HG02642 (cell line): ENCODE measurements at regions not wholly inside any gene's neighbourhood (a gene's known extent, or its start where the extent isn't known, plus 50 kb on each side); places are given as distances from the start of the nearest gene placed in this dataset.
"Not testable (repeated sequence)": the region's sequence is repeated elsewhere in the genome, so short reads cannot be mapped to it uniquely, and the experiment has no call there.

Source experiments
- ATAC-seq: cut with Tn5 transposase; IDR thresholded peaks from one replicate; pipeline ENCODE4 v1.9.1; 2021; ENCODE audit warnings: mild to moderate bottlenecking; ENCODE audit not compliant: unreplicated experiment, poor library complexity

GRCh38 chr6:85908120-85908519 is 265.4 kb upstream of the SYNCRIP start:
- ATAC-seq, result not testable (repeated sequence)

DNA sequence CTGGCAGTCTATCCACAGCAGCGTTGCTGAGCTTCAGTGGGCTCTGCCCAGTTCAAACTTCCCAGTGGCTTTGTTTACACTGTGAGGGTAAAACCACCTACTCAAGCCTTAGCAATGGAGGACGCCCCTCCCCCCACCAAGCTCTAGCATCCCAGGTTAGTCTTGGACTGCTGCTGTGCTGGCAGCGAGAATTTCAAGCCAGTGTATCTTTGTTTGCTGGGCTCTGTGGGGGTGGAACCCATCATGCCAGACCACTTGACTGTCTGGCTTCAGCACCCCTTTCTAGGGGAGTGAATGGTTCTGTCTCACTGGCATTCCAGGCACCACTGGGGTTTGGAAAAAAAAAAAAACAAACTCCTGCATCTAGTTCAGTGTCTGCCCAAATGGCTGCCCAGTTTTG is 249.7 kb upstream of the SYNCRIP start:
- no peak for ATAC-seq

DNA sequence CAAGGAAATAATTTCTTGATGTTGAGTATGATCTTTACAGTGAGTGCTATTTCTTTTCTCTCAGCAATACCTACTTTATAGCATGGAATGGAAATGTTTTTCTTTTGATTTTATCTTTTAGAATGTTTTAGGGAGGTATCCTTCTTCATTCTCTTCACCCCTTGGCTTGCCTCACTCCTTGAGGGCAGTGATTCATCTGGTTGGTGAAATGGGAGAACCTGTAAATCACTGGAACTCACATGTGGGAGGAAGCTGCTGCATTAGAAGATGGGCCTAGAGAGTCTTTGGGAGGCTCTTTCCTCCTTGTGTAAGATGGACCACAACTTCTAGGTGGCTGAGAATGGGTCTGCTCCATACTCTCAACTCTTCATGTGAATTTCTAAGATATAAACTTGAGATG is 244.8 kb upstream of the SYNCRIP start:
- ATAC-seq, result no peak

- ATAC-seq, result no peak
Observed at GRCh38 chr6:85868685-85869084, 226.0 kb upstream of the SYNCRIP start.

GRCh38 chr6:85867595-85867994 is 224.9 kb upstream of the SYNCRIP start:
- no peak for ATAC-seq

GRCh38 chr6:85866758-85867401 is 224.2 kb upstream of the SYNCRIP start:
- no peak for ATAC-seq

GRCh38 chr6:85866370-85866730 is 223.7 kb upstream of the SYNCRIP start:
- no peak for ATAC-seq

DNA sequence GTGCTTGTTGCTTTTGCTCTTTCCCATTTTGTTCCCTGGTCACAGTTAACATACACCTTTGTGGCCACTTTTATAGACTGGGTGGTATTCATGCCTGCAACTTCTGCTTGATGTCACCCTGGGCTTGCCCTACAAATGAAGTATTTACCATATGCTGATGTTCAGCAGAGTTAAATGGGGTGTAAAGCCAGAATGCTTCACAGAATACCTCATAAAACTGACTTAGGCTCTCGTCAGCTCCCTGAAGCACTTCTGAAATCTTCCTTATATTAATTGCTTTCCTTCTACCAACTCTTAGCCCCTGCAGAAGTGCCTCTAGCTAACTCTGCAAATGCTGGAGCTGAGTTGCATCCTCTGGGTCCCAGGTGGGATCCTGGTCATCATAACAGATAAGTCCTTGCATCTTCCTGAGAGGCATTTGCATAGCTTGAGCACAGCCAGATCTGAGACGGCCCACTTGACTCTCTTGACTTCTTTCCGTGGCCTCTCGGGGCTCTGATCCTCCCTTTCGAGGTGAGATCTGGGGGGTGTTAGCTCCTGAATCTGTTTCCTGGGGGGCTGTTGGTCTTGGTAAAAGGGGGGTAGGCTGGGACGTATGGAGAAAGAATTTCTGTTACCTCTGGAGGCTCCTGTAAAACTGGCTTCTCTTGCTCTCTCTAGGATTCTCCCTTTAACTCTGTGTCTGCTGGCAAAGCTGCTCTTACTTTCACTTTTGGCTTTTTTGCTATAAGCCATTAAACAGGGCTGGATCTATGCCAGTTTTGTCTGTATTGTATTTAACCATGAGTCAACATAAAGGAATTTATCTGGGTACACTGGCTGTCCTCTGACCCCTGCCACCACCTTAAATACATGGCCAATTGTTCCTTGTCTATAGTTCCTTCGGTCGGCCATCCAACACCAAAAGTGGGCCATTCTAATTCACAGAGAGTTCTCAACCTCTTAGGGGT is 223.0 kb upstream of the SYNCRIP start:
- ATAC-seq, result peak; percentile 60

GRCh38 chr6:85864453-85865401 is 222.0 kb upstream of the SYNCRIP start:
- ATAC-seq, result peak; percentile 19

GRCh38 chr6:85856235-85856634 is 213.5 kb upstream of the SYNCRIP start:
- ATAC-seq, result no peak

DNA sequence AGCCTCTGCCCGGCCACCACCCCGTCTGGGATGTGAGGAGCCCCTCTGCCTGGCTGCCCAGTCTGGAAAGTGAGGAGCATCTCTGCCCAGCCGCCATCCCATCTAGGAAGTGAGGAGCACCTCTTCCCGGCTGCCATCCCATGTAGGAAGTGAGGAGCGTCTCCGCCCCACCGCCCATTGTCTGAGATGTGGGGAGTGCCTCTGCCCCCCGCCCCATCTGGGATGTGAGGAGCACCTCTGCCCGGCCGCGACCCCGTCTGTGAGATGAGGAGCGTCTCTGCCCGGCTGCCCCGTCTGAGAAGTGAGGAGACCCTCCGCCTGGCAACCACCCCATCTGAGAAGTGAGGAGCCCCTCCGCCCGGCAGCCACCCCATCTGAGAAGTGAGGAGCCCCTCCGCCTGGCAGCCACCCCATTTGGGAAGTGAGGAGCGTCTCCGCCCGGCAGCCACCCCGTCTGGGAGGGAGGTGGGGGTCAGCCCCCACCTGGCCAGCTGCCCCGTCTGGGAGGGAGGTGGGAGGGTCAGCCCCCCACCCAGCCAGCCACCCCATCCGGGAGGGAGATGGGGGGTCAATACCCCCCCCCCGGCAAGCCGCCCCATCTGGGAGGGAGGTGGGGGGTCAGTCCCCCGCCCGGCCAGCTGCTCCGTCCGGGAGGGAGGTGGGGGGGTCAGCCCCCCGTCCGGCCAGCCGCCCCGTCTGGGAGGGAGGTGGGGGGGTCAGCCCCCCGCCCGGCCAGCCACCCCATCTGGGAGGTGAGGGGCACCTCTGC is 195.8 kb upstream of the SYNCRIP start:
- not testable (repeated sequence) for ATAC-seq

DNA sequence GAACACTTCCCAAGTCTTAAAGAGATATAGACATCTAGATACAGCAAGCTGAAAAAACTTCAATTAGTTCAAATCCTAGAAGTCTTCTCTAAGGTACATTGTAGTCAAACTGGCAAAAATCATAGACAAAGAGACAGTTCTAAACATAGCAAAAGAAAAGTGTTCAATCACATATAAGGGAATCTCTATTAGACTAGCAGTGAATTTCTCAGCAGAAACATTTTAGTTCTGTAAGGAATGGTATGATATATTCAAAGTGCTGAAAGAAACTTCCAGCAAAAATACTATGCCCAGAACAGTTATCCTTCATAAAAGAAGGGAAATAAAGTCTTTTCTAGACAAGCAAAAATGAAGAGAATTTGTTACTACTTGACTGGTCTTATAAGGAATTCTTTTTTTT is 186.3 kb upstream of the SYNCRIP start:
- no peak for ATAC-seq

DNA sequence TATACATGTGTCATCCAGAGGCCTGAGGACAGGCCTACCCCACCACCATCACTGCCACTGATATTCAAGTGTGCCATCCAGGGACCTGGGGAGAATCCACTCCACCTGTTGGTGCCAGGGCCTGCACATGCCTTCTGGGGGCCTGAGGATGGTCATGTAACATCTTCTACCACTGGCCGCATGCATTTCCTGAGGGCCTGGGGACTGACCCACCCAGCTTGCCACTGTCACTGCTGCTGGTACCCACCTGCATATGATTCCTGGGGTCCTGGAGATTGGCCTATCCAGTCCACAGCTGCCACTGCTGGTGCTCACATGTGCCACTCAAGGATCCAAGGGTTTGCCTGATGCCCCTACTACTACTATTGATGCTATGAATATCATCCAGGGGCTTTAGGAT is 184.3 kb upstream of the SYNCRIP start:
- ATAC-seq, result no peak

- no peak for ATAC-seq
Observed at GRCh38 chr6:85824329-85824728, 181.6 kb upstream of the SYNCRIP start.

- no peak for ATAC-seq
Observed at GRCh38 chr6:85810558-85810957, 167.9 kb upstream of the SYNCRIP start.

DNA sequence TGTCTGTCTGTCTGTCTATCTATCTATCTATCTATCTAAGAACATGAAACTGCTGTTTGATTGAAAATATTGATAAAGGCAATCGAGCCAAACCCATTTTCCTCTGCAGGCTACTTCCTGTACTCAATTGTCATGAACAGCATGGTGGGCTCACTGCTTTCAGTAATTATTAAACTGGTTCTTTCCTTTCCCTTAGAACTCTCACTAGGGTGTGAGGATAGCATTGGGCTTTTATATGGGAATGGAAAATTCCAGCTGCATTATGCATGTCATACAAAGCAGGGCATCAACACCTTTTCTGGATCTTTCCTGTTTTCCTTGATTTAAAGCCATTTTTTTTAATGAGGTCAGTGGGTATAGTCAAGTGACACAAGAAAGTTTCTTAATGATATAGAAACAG is 161.0 kb upstream of the SYNCRIP start:
- no peak for ATAC-seq

- no peak for ATAC-seq
Observed at GRCh38 chr6:85802162-85802561, 159.5 kb upstream of the SYNCRIP start.

DNA sequence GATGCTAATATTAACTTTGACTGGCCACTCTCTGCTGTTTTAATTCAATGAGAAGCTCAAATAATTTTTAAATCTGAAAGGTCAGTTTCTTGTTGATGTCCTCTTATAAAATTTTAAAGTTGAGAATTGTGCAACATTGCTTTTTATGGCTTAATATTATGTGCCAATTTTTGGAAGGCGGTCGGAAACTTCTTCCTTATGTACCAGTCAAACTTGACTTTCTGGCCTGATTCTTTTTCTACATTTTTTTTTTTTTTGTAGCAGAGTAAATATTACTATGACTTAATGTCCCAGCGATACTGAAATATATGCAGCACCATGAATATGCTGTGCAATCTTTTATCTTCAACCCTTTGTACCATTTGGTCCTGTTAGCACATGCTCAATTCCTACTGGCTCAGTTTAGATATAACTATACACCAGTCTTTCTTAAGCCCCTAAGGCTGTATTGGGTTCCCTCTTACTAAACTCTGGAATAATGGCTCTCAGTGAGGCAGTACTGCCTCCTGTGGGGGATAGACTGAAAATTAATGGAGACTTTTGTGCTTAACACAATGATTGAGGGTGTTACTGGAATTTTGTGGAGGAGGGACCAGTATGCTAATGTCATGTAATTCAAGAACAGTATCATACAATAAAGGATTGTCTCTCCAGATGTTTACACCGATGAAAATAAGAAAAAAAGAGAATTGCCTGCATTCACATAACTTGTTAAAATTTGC is 156.4 kb upstream of the SYNCRIP start:
- no peak for ATAC-seq

DNA sequence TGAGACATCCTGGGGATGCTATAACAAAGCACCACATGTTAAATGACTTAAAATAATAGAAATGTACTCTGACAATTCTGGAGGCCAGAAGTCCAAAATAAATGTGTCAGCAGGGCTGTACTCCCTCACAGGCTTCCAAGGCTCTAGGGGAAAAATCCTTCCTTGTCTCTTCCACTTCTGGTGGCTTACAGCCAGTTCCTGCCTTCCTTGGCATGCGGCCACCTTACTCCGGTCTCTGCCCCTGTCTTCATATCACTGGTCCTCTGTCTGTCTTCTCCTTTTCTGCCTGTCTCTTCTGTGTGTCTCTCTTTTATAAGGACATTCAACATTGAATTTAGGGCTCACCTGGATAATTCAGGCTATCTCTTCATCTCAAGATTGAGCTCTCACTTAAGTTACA is 155.3 kb upstream of the SYNCRIP start:
- no peak for ATAC-seq
